Caco-2 (cell line): ENCODE measurements at regions not wholly inside any gene's neighbourhood (a gene's known extent, or its start where the extent isn't known, plus 50 kb on each side); places are given as distances from the start of the nearest gene placed in this dataset.

Source experiments
- BruUV-seq: library from RNA; stranded (reverse); fragments of 400-500 nt; replicated peaks from 2 replicates; lab custom pipeline; 2021; lab: Mats Ljungman, UMichigan
- CTCF ChIA-PET: fragments of 300-600 bp; sonication (Branson Sonifier 250); formaldehyde crosslinking; loops from one replicate; lab custom pipeline; 2022; ENCODE audit warnings: antibody characterized with exemption; lab: Charles Lee
- POLR2A ChIA-PET: fragments of 300-600 bp; sonication (Branson Sonifier 250); formaldehyde crosslinking; loops from one replicate; lab custom pipeline; 2022; ENCODE audit warnings: antibody characterized with exemption; lab: Charles Lee
- DNase-seq, 2 experiments: peaks; one replicate each; pipeline versions ENCODE4 v3.0.0 to v3.0.0-alpha.2; 2020 to 2022
- H3K27me3 ChIP-seq: replicated peaks from 2 replicates; pipeline ENCODE4 v1.6.0; 2011; ENCODE audit warnings: low read length; ENCODE audit not compliant: control insufficient read depth, insufficient read depth
- H3K36me3 ChIP-seq: 2 replicates; pipeline ENCODE4 v1.5.1; 2011; ENCODE audit warnings: low read length; ENCODE audit not compliant: control insufficient read depth, insufficient read depth
- H3K4me1 ChIP-seq: fragments of 250-450 bp; sonication (Bioruptor Pico); 2 replicates; pipeline ENCODE4 v1.5.1; 2020; ENCODE audit warnings: mild to moderate bottlenecking
- H3K4me3 ChIP-seq: 2 replicates; pipeline ENCODE4 v1.5.1; 2011; ENCODE audit warnings: low read depth, mild to moderate bottlenecking, control low read depth, low read length
- H3K9me3 ChIP-seq: fragments of 250-450 bp; sonication (Bioruptor Pico); 2 replicates; pipeline ENCODE4 v1.5.1; 2020; ENCODE audit warnings: mild to moderate bottlenecking, moderate library complexity
- H3K27ac Mint-ChIP-seq: one replicate; pipeline ENCODE4 v1.8.0; 2022; ENCODE audit warnings: mixed read lengths; ENCODE audit not compliant: unreplicated experiment
- H3K27me3 Mint-ChIP-seq: one replicate; pipeline ENCODE4 v1.8.0; 2022; ENCODE audit warnings: mixed read lengths; ENCODE audit not compliant: insufficient read depth, unreplicated experiment
- H3K36me3 Mint-ChIP-seq: one replicate; pipeline ENCODE4 v1.8.0; 2022; ENCODE audit warnings: mild to moderate bottlenecking, mixed read lengths; ENCODE audit not compliant: insufficient read depth, unreplicated experiment
- H3K4me1 Mint-ChIP-seq: one replicate; pipeline ENCODE4 v1.8.0; 2022; ENCODE audit warnings: low read depth, mixed read lengths; ENCODE audit not compliant: unreplicated experiment
- H3K4me3 Mint-ChIP-seq: one replicate; pipeline ENCODE4 v1.8.0; 2022; ENCODE audit warnings: mild to moderate bottlenecking, moderate library complexity, mixed read lengths; ENCODE audit not compliant: unreplicated experiment
- H3K9me3 Mint-ChIP-seq: one replicate; pipeline ENCODE4 v1.8.0; 2022; ENCODE audit warnings: mixed read lengths; ENCODE audit not compliant: unreplicated experiment
- intact Hi-C: fragments of 100-400 bp; cut with micrococcal nuclease; formaldehyde crosslinking; loops from one replicate; pipeline ENCODE4 v1.10.0; 2022; ENCODE audit not compliant: unreplicated experiment
- TF ChIP-seq, protein P1 (sequence below), 2 experiments: fragments of 200-600 bp in 1 of 2; IDR thresholded peaks; 1 replicate in 1 of 2; 2 replicates in 1 of 2; pipeline versions ENCODE4 v1.5.1 to v1.8.0; 2011 to 2022; ENCODE audit warnings: antibody characterized with exemption in 1 of 2, control low read depth in 1 of 2, inconsistent platforms in 1 of 2, low read depth in 1 of 2, low read length in 1 of 2, mild to moderate bottlenecking in 1 of 2, moderate library complexity in 1 of 2; ENCODE audit not compliant: insufficient read depth in 1 of 2, severe bottlenecking in 1 of 2, unreplicated experiment in 1 of 2

DNA sequence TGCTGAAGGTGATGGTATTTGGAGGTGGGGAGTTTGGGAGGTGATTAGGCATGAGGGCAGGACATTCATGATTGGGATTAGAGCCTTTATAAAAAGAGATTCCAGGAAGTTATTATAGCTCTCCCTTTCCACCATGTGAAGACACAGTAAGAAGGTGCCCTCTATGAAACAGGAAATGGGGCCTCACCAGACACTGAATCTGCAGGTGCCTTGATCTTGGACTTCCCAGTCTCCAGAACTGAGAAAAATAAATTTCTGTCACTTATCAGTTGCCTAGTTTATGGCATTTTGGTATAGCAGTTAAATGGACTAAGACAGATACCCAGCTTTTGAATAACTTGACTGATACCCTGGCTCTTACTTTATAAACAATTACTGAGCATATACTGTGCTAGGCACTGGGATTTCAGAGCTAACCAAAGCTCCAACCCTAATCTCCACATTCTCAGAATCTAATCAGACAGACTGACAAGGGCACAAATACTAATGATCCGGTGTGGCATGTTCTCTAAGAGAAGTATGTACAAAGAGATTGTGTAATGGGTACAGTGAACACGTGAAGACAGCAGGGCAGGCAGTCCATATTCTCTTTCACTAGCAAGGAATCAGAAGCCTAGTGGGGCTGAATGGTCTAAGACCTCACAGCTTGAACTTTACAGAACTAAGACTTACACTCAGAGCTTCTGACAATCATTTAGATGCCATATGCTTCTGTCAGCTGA is 343.1 kb downstream of the WDR72 start:
- Mint-ChIP-seq H3K9me3 (peaks cover 9% of the 10 kb centered on the region), H3K4me3 (no peak overlapping the region), H3K27me3 (peaks cover 17% of the 10 kb centered on the region), H3K36me3 (no peaks in the 10 kb centered on the region), H3K4me1 (no peaks in the 10 kb centered on the region), H3K27ac (no peak overlapping the region)
- no peak overlapping the region for H3K4me3 ChIP-seq
- intact Hi-C loops: no loop called here
- no peaks in the 10 kb centered on the region for H3K27me3 ChIP-seq
- ChIA-PET POLR2A (no interaction called here), CTCF (no interaction called here)
- DNase-seq: no peak
- TF ChIP-seq, protein P1, sequence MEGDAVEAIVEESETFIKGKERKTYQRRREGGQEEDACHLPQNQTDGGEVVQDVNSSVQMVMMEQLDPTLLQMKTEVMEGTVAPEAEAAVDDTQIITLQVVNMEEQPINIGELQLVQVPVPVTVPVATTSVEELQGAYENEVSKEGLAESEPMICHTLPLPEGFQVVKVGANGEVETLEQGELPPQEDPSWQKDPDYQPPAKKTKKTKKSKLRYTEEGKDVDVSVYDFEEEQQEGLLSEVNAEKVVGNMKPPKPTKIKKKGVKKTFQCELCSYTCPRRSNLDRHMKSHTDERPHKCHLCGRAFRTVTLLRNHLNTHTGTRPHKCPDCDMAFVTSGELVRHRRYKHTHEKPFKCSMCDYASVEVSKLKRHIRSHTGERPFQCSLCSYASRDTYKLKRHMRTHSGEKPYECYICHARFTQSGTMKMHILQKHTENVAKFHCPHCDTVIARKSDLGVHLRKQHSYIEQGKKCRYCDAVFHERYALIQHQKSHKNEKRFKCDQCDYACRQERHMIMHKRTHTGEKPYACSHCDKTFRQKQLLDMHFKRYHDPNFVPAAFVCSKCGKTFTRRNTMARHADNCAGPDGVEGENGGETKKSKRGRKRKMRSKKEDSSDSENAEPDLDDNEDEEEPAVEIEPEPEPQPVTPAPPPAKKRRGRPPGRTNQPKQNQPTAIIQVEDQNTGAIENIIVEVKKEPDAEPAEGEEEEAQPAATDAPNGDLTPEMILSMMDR (IDR thresholded peaks at IDR 0.05; ENCODE audit: insufficient read depth in 1 of 2, low read depth in 1 of 2, low read length in 1 of 2, severe bottlenecking in 1 of 2, unreplicated experiment in 1 of 2): no peak
- H3K36me3 ChIP-seq: no peaks in the 10 kb centered on the region
- no TSS peak for BruUV-seq
- H3K9me3 ChIP-seq: no peaks in the 10 kb centered on the region
- H3K4me1 ChIP-seq: no peaks in the 10 kb centered on the region

DNA sequence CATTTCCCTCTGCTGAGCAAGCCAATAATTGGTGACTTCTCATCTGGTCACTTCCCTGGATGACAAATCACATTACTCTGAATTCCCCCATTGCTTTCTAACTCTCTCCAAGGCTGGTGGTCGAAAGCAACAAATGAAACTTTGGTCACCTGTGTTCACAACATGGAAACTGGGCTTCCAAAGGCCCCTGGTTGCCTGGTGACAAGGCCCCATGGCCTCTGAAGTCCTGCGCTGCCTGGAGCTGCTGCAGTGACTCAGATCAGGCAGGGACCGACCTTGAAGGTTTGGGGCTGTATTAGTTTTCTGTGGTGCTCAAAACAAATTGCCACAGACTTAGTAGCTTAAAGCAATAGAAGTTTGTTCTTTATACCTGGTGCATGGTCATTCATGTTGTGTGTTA is 345.3 kb downstream of the WDR72 start:
- H3K4me1 ChIP-seq: no peaks in the 10 kb centered on the region
- intact Hi-C loops: no loop called here
- H3K27ac Mint-ChIP-seq: no peak overlapping the region
- no peaks in the 10 kb centered on the region for H3K36me3 Mint-ChIP-seq
- no peaks in the 10 kb centered on the region for H3K4me1 Mint-ChIP-seq
- no peaks in the 10 kb centered on the region for H3K9me3 ChIP-seq
- peaks cover 18% of the 10 kb centered on the region for H3K27me3 Mint-ChIP-seq
- H3K36me3 ChIP-seq: no peaks in the 10 kb centered on the region
- H3K4me3 ChIP-seq: no peak overlapping the region
- DNase-seq: no peak
- no peaks in the 10 kb centered on the region for H3K27me3 ChIP-seq
- no TSS peak for BruUV-seq
- POLR2A ChIA-PET: no interaction called here
- TF ChIP-seq, protein P1 (IDR thresholded peaks at IDR 0.05; ENCODE audit: insufficient read depth in 1 of 2, low read depth in 1 of 2, low read length in 1 of 2, severe bottlenecking in 1 of 2, unreplicated experiment in 1 of 2): no peak
- no peak overlapping the region for H3K4me3 Mint-ChIP-seq
- peaks cover 6% of the 10 kb centered on the region for H3K9me3 Mint-ChIP-seq
- CTCF ChIA-PET: no interaction called here

DNA sequence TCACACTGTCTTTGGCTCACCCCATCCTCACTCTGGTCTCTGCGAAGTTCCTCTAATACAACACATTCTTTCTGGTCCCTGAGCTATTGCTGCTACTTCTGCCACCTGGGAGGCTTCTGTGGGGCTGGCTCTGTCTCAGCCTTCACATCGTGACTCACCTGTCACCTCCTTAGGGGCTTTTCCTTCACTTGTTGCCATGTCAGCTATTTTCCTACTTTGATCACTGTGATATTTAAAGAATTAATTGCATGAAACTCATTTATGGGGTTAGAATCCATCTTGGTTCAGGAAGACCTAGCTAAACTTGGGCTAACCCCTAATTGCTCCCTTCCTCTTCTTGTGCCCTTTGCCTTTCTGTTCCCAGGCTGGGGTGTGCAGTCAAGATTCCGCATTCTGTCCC is 346.9 kb downstream of the WDR72 start:
- H3K27me3 ChIP-seq: no peaks in the 10 kb centered on the region
- Mint-ChIP-seq H3K4me1 (no peaks in the 10 kb centered on the region), H3K9me3 (no peaks in the 10 kb centered on the region), H3K27me3 (peaks cover 15% of the 10 kb centered on the region), H3K4me3 (no peak overlapping the region), H3K36me3 (no peaks in the 10 kb centered on the region), H3K27ac (no peak overlapping the region)
- H3K4me3 ChIP-seq: no peak overlapping the region
- DNase-seq: no peak
- intact Hi-C loops: no loop called here
- no peaks in the 10 kb centered on the region for H3K9me3 ChIP-seq
- no peaks in the 10 kb centered on the region for H3K4me1 ChIP-seq
- POLR2A ChIA-PET: no interaction called here
- TF ChIP-seq, protein P1 (IDR thresholded peaks at IDR 0.05; ENCODE audit: insufficient read depth in 1 of 2, low read depth in 1 of 2, low read length in 1 of 2, severe bottlenecking in 1 of 2, unreplicated experiment in 1 of 2): no peak
- BruUV-seq: no TSS peak
- H3K36me3 ChIP-seq: no peaks in the 10 kb centered on the region
- CTCF ChIA-PET: no interaction called here
